ENCODE measurements at regions not wholly inside any gene's neighbourhood (a gene's known extent, or its start where the extent isn't known, plus 50 kb on each side); places are given as distances from the start of the nearest gene placed in this dataset.

- ATAC-seq (peak in 1 of 4 donors; percentile 36), DNase-seq (no peak)
- Histone ChIP-seq H3K4me3 (no peak overlapping the region), H3K36me3 (ENCODE audit: insufficient read depth in 1 of 2, low read depth in 1 of 2) (no peaks in the 10 kb centered on the region), H3K4me1 (no peaks in the 10 kb centered on the region), H3K27me3 (ENCODE audit: insufficient read depth in 3 of 3, low read length in 2 of 3) (peaks cover 0 to 3% (median 0%) of the 10 kb centered on the region in 3 donors), H3K27ac (no peak overlapping the region), H3K9me3 (no peaks in the 10 kb centered on the region)
- WGBS, 3 donors, result 79 to 84% (median 81%) methylated on average over 14 of the region's 14 CpGs
- intact Hi-C loops (cut with DNase I), result no loop called here
- TF ChIP-seq, protein P1, sequence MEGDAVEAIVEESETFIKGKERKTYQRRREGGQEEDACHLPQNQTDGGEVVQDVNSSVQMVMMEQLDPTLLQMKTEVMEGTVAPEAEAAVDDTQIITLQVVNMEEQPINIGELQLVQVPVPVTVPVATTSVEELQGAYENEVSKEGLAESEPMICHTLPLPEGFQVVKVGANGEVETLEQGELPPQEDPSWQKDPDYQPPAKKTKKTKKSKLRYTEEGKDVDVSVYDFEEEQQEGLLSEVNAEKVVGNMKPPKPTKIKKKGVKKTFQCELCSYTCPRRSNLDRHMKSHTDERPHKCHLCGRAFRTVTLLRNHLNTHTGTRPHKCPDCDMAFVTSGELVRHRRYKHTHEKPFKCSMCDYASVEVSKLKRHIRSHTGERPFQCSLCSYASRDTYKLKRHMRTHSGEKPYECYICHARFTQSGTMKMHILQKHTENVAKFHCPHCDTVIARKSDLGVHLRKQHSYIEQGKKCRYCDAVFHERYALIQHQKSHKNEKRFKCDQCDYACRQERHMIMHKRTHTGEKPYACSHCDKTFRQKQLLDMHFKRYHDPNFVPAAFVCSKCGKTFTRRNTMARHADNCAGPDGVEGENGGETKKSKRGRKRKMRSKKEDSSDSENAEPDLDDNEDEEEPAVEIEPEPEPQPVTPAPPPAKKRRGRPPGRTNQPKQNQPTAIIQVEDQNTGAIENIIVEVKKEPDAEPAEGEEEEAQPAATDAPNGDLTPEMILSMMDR (IDR thresholded peaks at IDR 0.05), result no peak
Measured at GRCh38 chr20:61055180-61056010, 196.7 kb upstream of the CDH4 start.

GRCh38 chr20:61056116-61056515, 195.9 kb upstream of the CDH4 start:
- 83 to 87% (median 84%) methylated on average over 10 of the region's 10 CpGs for WGBS, 3 donors
- Histone ChIP-seq H3K27ac (no peak overlapping the region), H3K27me3 (ENCODE audit: insufficient read depth in 3 of 3, low read length in 2 of 3) (peaks cover 0 to 3% (median 0%) of the 10 kb centered on the region in 3 donors), H3K36me3 (ENCODE audit: insufficient read depth in 1 of 2, low read depth in 1 of 2) (no peaks in the 10 kb centered on the region), H3K4me1 (no peaks in the 10 kb centered on the region), H3K4me3 (no peak overlapping the region), H3K9me3 (no peaks in the 10 kb centered on the region)
- DNase-seq (no peak), ATAC-seq (no peak)
- intact Hi-C loops (cut with DNase I), result no loop called here
- TF ChIP-seq, protein P1 (IDR thresholded peaks at IDR 0.05), result no peak

GRCh38 chr20:61056627-61057442, 195.2 kb upstream of the CDH4 start:
- Histone ChIP-seq H3K27ac (no peak overlapping the region), H3K9me3 (no peaks in the 10 kb centered on the region), H3K4me3 (no peak overlapping the region), H3K36me3 (ENCODE audit: insufficient read depth in 1 of 2, low read depth in 1 of 2) (no peaks in the 10 kb centered on the region), H3K4me1 (no peaks in the 10 kb centered on the region), H3K27me3 (ENCODE audit: insufficient read depth in 3 of 3, low read length in 2 of 3) (peaks cover 0 to 3% (median 0%) of the 10 kb centered on the region in 3 donors)
- intact Hi-C loops (cut with DNase I), result no loop called here
- 59 to 67% (median 65%) methylated on average over 16 of the region's 16 CpGs for WGBS, 3 donors
- TF ChIP-seq, protein P1 (IDR thresholded peaks at IDR 0.05), result no peak
- no peak for DNase-seq
- no peak for ATAC-seq

DNA sequence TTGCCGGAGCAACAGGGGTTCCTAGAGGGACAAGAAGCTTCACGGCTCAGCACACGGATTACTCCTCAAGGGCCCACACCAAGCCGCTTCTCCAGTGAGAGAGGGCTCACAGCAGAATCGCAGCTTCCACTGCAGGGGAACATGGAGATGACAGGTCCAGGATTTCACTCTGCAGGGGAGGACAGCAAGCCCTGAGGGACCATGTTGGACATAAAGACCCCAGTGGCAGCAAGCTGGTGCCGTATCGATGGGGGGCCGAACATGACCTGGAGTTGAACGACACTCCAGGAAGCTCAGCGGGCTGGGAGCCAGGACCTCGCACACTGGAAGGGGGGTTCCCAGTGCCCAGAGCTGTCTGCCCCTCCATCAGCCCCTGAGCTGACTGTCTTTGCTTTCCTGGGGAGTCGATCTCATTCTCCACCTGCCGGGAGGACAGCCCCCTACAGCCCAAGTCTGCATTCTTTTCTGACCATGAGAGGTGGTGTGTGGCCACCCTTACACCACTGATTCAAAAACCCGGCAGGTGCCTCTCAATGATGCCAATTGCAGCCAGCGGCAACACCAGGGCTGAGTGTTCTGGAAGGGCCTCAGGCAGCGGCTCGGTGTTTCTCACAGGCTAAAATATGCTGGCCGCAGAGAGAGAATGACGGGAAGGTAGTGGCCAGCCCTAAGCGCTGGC, 194.5 kb upstream of the CDH4 start:
- Histone ChIP-seq H3K27ac (no peak overlapping the region), H3K9me3 (peaks cover 1% of the 10 kb centered on the region), H3K36me3 (ENCODE audit: insufficient read depth in 1 of 2, low read depth in 1 of 2) (no peaks in the 10 kb centered on the region), H3K27me3 (ENCODE audit: insufficient read depth in 3 of 3, low read length in 2 of 3) (peaks cover 0 to 3% (median 0%) of the 10 kb centered on the region in 3 donors), H3K4me1 (no peaks in the 10 kb centered on the region), H3K4me3 (no peak overlapping the region)
- 50 to 60% (median 59%) methylated on average over 20 of the region's 20 CpGs for WGBS, 3 donors
- DNase-seq (no peak), ATAC-seq (no peak)
- intact Hi-C loops (cut with DNase I), result no loop called here
- TF ChIP-seq, protein P1 (IDR thresholded peaks at IDR 0.05), result no peak
